OCI-LY3 (cell line): ENCODE measurements at regions not wholly inside any gene's neighbourhood (a gene's known extent, or its start where the extent isn't known, plus 50 kb on each side); places are given as distances from the start of the nearest gene placed in this dataset.

Experiments used
- CTCF ChIP-seq: fragments of 200-600, 300-600 bp; sonication (generic); IDR thresholded peaks from 2 replicates; pipeline ENCODE4 v1.5.1; 2014; ENCODE audit warnings: antibody characterized with exemption, low read length, low read depth
- EZH2phosphoT487 ChIP-seq: fragments of 200-600 bp; shearing (Covaris generic); IDR thresholded peaks from 2 replicates; pipeline ENCODE4 v1.6.1; 2018; ENCODE audit warnings: antibody characterized with exemption, mixed run types, low read depth

- TF ChIP-seq CTCF (no peak), EZH2phosphoT487 (no peak)
Observed at GRCh38 chr10:117476281-117476680, 66.3 kb upstream of the EMX2 start.
